ENCODE measurements at regions not wholly inside any gene's neighbourhood (a gene's known extent, or its start where the extent isn't known, plus 50 kb on each side); places are given as distances from the start of the nearest gene placed in this dataset.
"Not testable (repeated sequence)": the region's sequence is repeated elsewhere in the genome, so short reads cannot be mapped to it uniquely, and the experiment has no call there.

GRCh38 chr7:136419740-136420139 lies 442.6 kb upstream of the MTPN start:
- not testable (repeated sequence) for DNase-seq (ENCODE audit: low spot score)

GRCh38 chr7:136412952-136413351 lies 435.8 kb upstream of the MTPN start:
- DNase-seq (ENCODE audit: low spot score) = no peak

- DNase-seq (ENCODE audit: low spot score) = peak; percentile 32
These were observed 429.0 kb upstream of the MTPN start for GRCh38 chr7:136405931-136406777.

- no peak for DNase-seq (ENCODE audit: low spot score)
These were observed 426.4 kb upstream of the MTPN start for GRCh38 chr7:136403591-136403990.

- no peak for DNase-seq (ENCODE audit: low spot score)
These were observed 423.7 kb upstream of the MTPN start for GRCh38 chr7:136400877-136401276.

GRCh38 chr7:136399385-136399784 lies 422.2 kb upstream of the MTPN start:
- DNase-seq (ENCODE audit: low spot score) = no peak

- no peak for DNase-seq (ENCODE audit: low spot score)
These were observed 415.7 kb upstream of the MTPN start for GRCh38 chr7:136392856-136393255.

GRCh38 chr7:136391371-136391770 lies 414.2 kb upstream of the MTPN start:
- no peak for DNase-seq (ENCODE audit: low spot score)

GRCh38 chr7:136389933-136390332 lies 412.8 kb upstream of the MTPN start:
- no peak for DNase-seq (ENCODE audit: low spot score)

GRCh38 chr7:136386876-136387275 lies 409.7 kb upstream of the MTPN start:
- no peak for DNase-seq (ENCODE audit: low spot score)

- not testable (repeated sequence) for DNase-seq (ENCODE audit: low spot score)
These were observed 394.2 kb upstream of the MTPN start for GRCh38 chr7:136371409-136371808.

GRCh38 chr7:136370137-136370536 lies 393.0 kb upstream of the MTPN start:
- DNase-seq (ENCODE audit: low spot score) = no peak

GRCh38 chr7:136369225-136369624 lies 392.1 kb upstream of the MTPN start:
- no peak for DNase-seq (ENCODE audit: low spot score)

GRCh38 chr7:136359333-136359903 lies 382.3 kb upstream of the MTPN start:
- no peak for DNase-seq (ENCODE audit: low spot score)

- DNase-seq (ENCODE audit: low spot score) = no peak
These were observed 376.1 kb upstream of the MTPN start for GRCh38 chr7:136353287-136353686.

- no peak for DNase-seq (ENCODE audit: low spot score)
These were observed 371.5 kb upstream of the MTPN start for GRCh38 chr7:136348542-136349192.

- DNase-seq (ENCODE audit: low spot score) = no peak
These were observed 371.0 kb upstream of the MTPN start for GRCh38 chr7:136348142-136348541.

- no peak for DNase-seq (ENCODE audit: low spot score)
These were observed 370.3 kb upstream of the MTPN start for GRCh38 chr7:136347488-136347887.

GRCh38 chr7:136342251-136342650 lies 365.1 kb upstream of the MTPN start:
- no peak for DNase-seq (ENCODE audit: low spot score)

- DNase-seq (ENCODE audit: low spot score) = no peak
These were observed 362.3 kb upstream of the MTPN start for GRCh38 chr7:136339464-136339863.

- no peak for DNase-seq (ENCODE audit: low spot score)
These were observed 359.8 kb upstream of the MTPN start for GRCh38 chr7:136336932-136337331.

GRCh38 chr7:136333636-136334035 lies 356.5 kb upstream of the MTPN start:
- DNase-seq (ENCODE audit: low spot score) = no peak

- DNase-seq (ENCODE audit: low spot score) = no peak
These were observed 349.0 kb upstream of the MTPN start for GRCh38 chr7:136326045-136326609.
